Activated naive CD8-positive, alpha-beta T cell treated with anti-CD3 and anti-CD28 coated beads for 36 hours (primary cell): ENCODE measurements at regions not wholly inside any gene's neighbourhood (a gene's known extent, or its start where the extent isn't known, plus 50 kb on each side); places are given as distances from the start of the nearest gene placed in this dataset.

Experiments
- DNase-seq: peaks from one replicate; pipeline ENCODE4 v3.0.0; 2021
- H3K27ac Mint-ChIP-seq: one replicate; pipeline ENCODE4 v1.8.0; 2022; ENCODE audit warnings: mild to moderate bottlenecking, moderate library complexity, mixed read lengths
- H3K27me3 Mint-ChIP-seq: one replicate; pipeline ENCODE4 v1.8.0; 2022; ENCODE audit warnings: mild to moderate bottlenecking, mixed read lengths
- H3K36me3 Mint-ChIP-seq: one replicate; pipeline ENCODE4 v1.8.0; 2021; ENCODE audit warnings: mild to moderate bottlenecking, mixed read lengths
- H3K4me1 Mint-ChIP-seq: one replicate; pipeline ENCODE4 v1.8.0; 2021; ENCODE audit warnings: mixed read lengths
- H3K4me3 Mint-ChIP-seq: one replicate; pipeline ENCODE4 v1.8.0; 2022; ENCODE audit warnings: mild to moderate bottlenecking, moderate library complexity, mixed read lengths
- H3K9me3 Mint-ChIP-seq: one replicate; pipeline ENCODE4 v1.8.0; 2022; ENCODE audit warnings: mixed read lengths

DNA sequence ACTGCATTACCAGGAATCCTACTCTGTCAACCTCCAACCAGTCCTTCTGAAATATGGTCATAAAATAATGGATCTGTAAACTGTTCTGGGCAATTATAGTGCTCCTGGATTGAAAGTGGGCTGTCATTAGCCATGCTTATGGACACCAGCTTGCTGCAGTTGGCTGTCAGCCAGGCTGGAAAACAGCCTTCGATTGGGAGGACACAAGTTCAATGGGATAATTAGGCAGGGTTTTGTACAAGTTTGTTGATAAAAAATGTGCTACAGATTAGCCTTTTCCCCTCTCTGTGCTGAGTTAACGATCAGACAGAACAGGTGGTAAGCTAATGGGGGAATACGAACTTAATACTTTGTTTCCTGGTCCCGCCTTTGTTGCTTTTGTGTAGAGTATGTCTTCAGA lies 413.9 kb downstream of the DUSP10 start:
- Mint-ChIP-seq H3K27me3 (peaks cover 9% of the 10 kb centered on the region), H3K4me3 (no peak overlapping the region), H3K4me1 (no peaks in the 10 kb centered on the region), H3K27ac (no peak overlapping the region), H3K9me3 (peaks cover 10% of the 10 kb centered on the region), H3K36me3 (no peaks in the 10 kb centered on the region)
- DNase-seq: no peak

DNA sequence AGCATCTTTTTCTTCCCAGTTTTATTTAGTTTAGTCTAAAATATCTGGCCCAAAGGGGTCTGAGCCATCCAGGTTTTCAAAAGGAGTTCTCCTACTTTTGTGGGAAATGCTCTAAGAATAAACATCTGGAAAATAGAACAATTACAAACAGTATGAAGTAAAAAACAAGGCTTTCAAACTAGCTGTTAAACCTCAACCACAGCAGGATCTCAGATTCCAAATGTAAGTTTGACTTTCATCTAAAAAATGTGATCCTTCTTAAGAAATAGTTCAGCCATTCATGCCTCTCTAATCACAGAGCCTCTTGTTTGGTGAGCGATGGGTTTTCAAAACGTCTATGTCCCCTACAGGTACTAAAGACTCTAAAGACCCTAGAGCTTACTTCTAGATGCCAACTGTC lies 413.5 kb downstream of the DUSP10 start:
- Mint-ChIP-seq H3K27ac (no peak overlapping the region), H3K4me3 (no peak overlapping the region), H3K4me1 (no peaks in the 10 kb centered on the region), H3K27me3 (peaks cover 6% of the 10 kb centered on the region), H3K36me3 (no peaks in the 10 kb centered on the region), H3K9me3 (peaks cover 10% of the 10 kb centered on the region)
- DNase-seq: no peak

DNA sequence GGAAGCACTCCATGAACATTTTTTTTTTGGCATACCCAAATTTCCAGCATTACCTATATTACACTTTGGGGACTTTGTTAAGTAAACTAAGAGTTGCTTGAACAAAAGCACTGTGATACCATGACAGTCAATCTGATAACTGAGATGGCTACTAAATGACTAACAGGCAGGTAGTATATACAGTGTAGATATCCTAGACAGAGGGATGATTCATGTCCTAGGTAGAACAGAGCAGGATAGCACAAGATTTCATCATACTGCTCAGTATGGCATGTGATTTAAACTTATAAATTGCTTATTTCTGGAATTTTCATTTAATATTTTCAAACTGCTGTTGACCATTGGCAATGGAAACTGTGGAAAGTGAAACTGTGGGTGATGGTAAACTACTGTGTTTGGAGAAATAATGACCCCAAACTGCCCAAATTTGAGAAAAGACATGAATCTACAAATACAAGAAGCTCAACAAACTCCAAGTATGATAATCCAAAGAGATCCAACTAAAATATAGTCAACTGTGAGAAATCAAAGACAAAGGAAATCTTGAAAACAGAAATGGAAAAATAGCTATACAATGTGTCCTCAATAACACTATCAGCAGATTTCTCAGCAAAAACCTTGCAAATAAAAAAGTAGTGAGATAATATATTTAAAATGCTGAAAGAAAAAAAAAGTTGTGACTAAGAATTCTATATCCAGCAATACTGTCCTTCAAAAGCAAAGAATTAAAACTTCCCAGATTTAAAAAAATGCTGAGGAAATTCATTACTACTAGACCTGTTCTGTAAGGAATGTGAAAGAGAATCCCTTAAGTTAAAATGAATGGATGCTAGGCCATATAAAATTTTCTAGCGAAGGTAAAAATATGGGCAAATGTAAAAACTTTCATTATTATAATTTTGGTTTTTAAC lies 410.4 kb downstream of the DUSP10 start:
- no peaks in the 10 kb centered on the region for H3K36me3 Mint-ChIP-seq
- peaks cover 3% of the 10 kb centered on the region for H3K27me3 Mint-ChIP-seq
- H3K4me3 Mint-ChIP-seq: no peak overlapping the region
- DNase-seq: no peak
- no peaks in the 10 kb centered on the region for H3K4me1 Mint-ChIP-seq
- peaks cover 10% of the 10 kb centered on the region for H3K9me3 Mint-ChIP-seq
- no peak overlapping the region for H3K27ac Mint-ChIP-seq

DNA sequence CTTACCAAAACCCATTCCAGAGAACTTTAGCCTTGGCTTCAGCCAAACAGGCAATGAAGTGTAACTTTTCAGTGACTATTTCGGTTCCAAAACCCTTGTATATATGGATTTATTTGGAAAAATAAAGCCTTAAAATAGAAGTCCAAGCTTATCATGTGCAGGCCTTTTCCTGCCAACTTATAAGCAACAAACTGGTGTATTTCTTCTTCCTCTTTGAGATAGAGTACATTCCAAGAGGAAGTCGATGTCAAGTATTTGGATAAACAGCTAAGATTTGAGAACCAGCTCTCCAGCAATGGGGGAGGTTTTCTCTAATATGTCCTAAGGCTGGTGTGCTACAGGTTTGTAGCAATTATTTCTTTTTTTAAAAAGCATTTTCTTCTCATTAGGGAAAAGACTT lies 407.8 kb downstream of the DUSP10 start:
- Mint-ChIP-seq H3K27ac (no peak overlapping the region), H3K36me3 (no peaks in the 10 kb centered on the region), H3K4me1 (no peaks in the 10 kb centered on the region), H3K4me3 (no peak overlapping the region), H3K27me3 (peaks cover 6% of the 10 kb centered on the region), H3K9me3 (peaks cover 10% of the 10 kb centered on the region)
- DNase-seq: no peak

DNA sequence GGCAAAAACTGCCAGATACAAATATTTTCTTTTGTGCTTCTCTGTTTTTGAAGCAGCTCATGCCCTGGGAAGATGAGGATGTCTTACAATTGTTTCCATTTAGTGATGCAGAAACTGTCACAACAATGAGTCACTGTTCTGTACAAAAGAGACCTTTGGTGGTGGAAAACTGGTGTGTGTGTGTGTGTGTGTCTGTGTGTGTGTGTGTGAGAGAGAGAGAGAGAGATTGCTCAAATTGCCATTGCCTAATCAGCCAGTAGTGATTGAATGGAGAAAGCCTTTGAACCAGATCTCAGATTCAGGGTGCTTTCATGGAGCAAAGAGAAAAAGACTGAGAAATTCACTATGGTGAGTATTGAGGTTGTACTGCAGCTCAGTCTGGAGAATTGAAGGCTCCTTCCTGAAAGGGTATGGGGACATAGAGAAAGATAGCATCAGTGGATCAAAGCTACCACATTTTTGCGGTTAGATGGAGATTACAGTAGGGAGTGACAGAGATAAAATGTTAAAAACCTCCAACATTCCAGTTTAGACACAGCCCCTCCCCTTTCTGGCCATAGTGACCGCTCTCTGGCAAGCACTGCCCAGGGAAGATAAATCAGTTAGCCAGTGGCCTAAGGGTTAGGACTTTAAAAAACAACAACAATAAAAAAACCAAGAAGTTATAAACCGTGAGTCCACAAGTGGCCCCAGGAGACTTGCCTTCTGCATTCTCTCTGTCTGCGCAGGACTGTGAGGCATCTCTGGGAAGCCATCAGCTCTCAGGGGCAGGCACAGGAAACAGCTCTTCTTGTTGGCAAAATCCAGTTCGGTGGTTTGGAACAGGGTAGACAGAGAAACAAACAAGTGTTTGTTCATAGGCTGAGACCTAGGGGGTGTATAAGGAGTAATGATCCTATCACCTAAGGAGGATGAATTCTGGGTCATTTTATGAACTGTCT lies 406.5 kb downstream of the DUSP10 start:
- Mint-ChIP-seq H3K36me3 (no peaks in the 10 kb centered on the region), H3K4me1 (no peaks in the 10 kb centered on the region), H3K4me3 (no peak overlapping the region), H3K27ac (no peak overlapping the region), H3K27me3 (peaks cover 17% of the 10 kb centered on the region), H3K9me3 (peaks cover 10% of the 10 kb centered on the region)
- DNase-seq: no peak

DNA sequence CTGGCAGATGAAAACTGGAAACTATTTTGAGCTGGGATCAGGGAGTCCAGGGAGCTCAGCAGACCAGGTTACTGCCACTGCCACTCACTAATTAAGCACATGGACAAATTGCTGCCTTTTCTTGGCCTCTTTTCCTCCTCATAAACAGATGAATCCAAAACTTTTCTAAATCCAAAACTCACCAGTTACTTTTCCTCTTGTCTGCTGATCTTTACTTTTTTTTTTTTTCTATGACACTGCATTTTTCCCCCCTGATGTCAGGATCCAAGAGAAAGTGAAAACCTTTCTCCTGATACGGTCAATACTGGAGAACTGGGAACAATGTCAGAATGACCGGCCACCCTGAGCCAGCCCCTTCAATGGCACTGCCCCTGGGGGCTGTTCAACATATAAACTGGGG lies 405.8 kb downstream of the DUSP10 start:
- Mint-ChIP-seq H3K4me1 (no peaks in the 10 kb centered on the region), H3K27ac (no peak overlapping the region), H3K27me3 (peaks cover 18% of the 10 kb centered on the region), H3K36me3 (no peaks in the 10 kb centered on the region), H3K4me3 (no peak overlapping the region), H3K9me3 (peaks cover 7% of the 10 kb centered on the region)
- no peak for DNase-seq

DNA sequence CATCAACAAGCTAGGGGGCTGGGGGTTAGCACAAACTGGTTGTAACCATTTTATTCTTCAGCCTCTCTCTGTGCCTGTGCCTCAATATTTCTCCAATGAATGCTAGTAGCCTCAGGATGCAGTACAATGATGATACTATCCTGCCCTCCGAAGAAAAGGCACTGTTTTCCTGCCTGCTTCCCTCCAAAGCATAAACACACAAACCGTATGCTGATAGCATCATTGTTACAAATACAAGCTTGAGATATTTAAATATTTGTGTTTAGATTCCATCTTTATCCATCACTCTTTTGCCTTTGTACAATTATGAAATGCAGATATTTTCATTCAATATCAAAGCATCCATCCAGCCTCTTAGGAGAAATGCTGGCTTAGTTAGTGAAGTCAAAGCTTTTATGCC lies 404.8 kb downstream of the DUSP10 start:
- no peak for DNase-seq
- H3K27ac Mint-ChIP-seq: no peak overlapping the region
- peaks cover 23% of the 10 kb centered on the region for H3K27me3 Mint-ChIP-seq
- H3K36me3 Mint-ChIP-seq: no peaks in the 10 kb centered on the region
- no peak overlapping the region for H3K4me3 Mint-ChIP-seq
- H3K9me3 Mint-ChIP-seq: peaks cover 5% of the 10 kb centered on the region
- H3K4me1 Mint-ChIP-seq: no peaks in the 10 kb centered on the region

DNA sequence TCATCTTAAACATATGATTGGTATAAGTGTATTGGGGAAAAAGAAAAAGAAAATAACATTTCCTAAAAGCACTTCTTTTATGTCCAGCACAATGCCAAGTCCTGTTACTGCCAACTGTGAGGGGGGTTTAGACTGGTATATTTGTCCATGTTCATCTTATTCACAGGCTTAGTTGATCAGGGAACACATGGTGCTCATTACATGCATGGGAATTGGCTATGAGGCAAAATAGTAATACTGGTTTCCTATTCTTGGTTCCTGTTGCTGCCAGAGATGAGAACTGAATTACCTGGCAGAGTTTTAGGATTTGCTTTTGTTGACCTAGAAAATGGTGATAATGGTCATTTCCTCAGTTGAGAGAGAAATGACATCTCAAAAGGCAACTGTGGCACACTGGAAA lies 398.8 kb downstream of the DUSP10 start:
- Mint-ChIP-seq H3K36me3 (no peaks in the 10 kb centered on the region), H3K9me3 (no peaks in the 10 kb centered on the region), H3K27ac (no peak overlapping the region), H3K4me3 (no peak overlapping the region), H3K27me3 (peaks cover 29% of the 10 kb centered on the region), H3K4me1 (no peaks in the 10 kb centered on the region)
- no peak for DNase-seq

DNA sequence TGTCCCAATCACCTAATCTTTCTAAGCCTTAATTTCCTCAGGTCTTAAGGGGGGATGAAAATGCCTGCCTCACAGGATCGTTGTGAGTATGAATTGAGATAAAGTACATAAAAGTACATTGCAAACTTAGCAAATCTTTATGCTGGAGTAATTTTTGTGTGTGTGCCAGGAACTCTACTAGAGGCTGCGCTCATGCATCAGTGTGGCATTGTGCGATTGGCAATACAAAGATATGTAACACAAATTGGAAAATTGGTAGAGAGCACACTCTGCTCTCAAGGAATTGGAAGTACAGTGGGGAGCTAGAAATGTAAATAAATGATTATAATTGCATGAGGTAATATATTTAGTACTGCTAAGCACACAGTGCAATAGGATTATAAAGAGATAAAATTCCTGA lies 398.3 kb downstream of the DUSP10 start:
- H3K36me3 Mint-ChIP-seq: no peaks in the 10 kb centered on the region
- H3K27ac Mint-ChIP-seq: no peak overlapping the region
- no peaks in the 10 kb centered on the region for H3K9me3 Mint-ChIP-seq
- H3K4me1 Mint-ChIP-seq: no peaks in the 10 kb centered on the region
- no peak for DNase-seq
- no peak overlapping the region for H3K4me3 Mint-ChIP-seq
- peaks cover 29% of the 10 kb centered on the region for H3K27me3 Mint-ChIP-seq

DNA sequence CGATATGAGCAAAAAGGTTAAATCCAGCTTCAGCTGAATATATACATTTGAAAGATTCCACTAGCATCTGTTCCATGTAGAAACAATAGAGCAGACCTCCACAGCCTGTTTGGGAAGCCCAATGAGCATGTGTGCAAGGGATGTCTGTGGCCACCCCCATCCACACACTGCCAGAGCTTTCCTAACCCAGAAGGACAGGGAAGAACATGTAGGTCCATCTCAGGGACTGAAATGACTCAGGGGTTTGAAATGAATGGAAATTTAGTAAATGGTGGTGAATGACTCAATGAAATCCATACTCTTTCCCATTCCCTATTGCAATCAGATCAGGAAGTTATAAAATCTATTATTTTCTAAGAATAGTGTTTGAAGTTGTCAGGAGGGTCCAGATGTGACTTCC lies 397.2 kb downstream of the DUSP10 start:
- no peak for DNase-seq
- no peaks in the 10 kb centered on the region for H3K4me1 Mint-ChIP-seq
- H3K4me3 Mint-ChIP-seq: no peak overlapping the region
- no peaks in the 10 kb centered on the region for H3K9me3 Mint-ChIP-seq
- no peak overlapping the region for H3K27ac Mint-ChIP-seq
- no peaks in the 10 kb centered on the region for H3K36me3 Mint-ChIP-seq
- H3K27me3 Mint-ChIP-seq: peaks cover 22% of the 10 kb centered on the region

DNA sequence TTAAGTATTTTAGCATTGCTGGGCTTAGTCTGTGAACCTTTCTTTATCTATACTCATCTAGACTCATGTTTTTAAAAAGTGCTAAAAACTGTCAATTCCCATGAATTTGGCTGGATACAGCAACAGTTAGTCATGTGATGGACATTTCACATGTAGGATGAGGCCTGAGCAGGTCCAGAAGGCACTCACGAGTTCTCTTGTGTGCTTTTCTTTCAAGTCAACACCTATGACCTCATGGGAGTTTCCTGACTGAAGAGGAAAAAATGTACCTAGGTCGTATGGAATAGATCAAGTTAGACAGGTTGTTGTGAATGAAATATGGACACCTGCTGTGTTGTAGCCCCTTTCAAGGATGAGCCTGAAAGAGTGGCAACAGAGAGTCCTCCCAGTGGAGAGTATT lies 394.2 kb downstream of the DUSP10 start:
- H3K27me3 Mint-ChIP-seq: peaks cover 4% of the 10 kb centered on the region
- H3K9me3 Mint-ChIP-seq: no peaks in the 10 kb centered on the region
- H3K4me3 Mint-ChIP-seq: no peak overlapping the region
- H3K4me1 Mint-ChIP-seq: no peaks in the 10 kb centered on the region
- no peaks in the 10 kb centered on the region for H3K36me3 Mint-ChIP-seq
- no peak for DNase-seq
- no peak overlapping the region for H3K27ac Mint-ChIP-seq

DNA sequence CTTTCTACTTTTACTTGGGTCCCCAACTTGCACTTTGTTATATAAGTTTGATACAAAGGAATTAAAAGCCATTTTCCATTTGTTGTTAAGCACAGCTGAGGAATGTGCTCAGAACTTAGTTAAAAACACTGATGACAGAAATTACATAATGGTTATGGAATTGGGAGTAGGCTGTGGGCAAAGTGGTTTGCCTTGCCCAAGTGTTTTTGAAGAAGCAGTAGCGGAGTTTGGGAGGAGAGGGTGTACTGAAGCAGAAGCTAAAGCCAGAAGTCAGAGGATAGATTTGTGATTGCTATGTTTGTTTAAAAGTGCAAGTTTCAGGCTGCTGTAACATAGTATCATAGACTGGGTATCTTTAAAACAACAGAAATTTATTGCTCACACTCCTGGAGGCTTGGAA lies 391.8 kb downstream of the DUSP10 start:
- no peaks in the 10 kb centered on the region for H3K9me3 Mint-ChIP-seq
- DNase-seq: no peak
- no peak overlapping the region for H3K4me3 Mint-ChIP-seq
- H3K4me1 Mint-ChIP-seq: no peaks in the 10 kb centered on the region
- H3K27ac Mint-ChIP-seq: no peak overlapping the region
- no peaks in the 10 kb centered on the region for H3K27me3 Mint-ChIP-seq
- no peaks in the 10 kb centered on the region for H3K36me3 Mint-ChIP-seq

DNA sequence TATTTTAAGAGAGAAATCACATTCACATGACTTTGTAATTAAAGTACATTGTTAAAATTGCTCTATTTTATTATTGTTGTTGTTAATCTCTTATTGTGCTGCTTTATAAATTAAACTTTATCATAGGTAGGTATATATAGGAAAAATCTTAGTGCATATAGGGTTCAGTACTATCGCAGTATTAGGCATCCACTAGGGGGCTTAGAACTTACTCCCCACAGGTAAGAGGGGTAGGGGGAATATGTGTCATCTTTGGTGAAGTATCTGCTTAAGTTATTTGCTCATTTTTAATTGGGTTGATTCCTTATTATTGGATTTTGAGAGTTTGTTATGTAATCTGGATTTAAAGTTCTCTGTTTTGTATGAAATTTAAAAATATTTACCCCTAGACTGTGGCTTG lies 385.2 kb downstream of the DUSP10 start:
- Mint-ChIP-seq H3K27ac (no peak overlapping the region), H3K4me3 (no peak overlapping the region), H3K9me3 (no peaks in the 10 kb centered on the region), H3K27me3 (peaks cover 8% of the 10 kb centered on the region), H3K36me3 (no peaks in the 10 kb centered on the region), H3K4me1 (no peaks in the 10 kb centered on the region)
- no peak for DNase-seq

DNA sequence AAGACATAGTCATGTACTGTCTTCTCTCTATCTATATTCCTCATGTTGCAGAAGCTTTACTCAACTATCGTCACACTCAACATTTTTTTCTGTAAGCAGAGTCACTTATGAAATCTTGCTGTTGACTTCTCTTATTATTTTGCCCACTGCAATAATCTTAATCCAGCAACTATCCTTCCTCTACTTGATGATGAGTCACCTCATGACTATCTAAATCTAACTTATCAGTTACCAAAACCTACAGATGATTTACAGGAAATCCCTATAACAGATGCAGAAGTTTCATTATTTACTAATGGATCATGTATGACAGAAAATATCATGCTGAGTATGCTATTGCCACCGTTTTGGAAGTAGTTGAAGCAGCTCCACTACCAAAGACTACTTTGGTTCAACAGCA lies 378.9 kb downstream of the DUSP10 start:
- Mint-ChIP-seq H3K4me3 (no peak overlapping the region), H3K27me3 (peaks cover 19% of the 10 kb centered on the region), H3K9me3 (no peaks in the 10 kb centered on the region), H3K36me3 (no peaks in the 10 kb centered on the region), H3K27ac (no peak overlapping the region), H3K4me1 (no peaks in the 10 kb centered on the region)
- no peak for DNase-seq

DNA sequence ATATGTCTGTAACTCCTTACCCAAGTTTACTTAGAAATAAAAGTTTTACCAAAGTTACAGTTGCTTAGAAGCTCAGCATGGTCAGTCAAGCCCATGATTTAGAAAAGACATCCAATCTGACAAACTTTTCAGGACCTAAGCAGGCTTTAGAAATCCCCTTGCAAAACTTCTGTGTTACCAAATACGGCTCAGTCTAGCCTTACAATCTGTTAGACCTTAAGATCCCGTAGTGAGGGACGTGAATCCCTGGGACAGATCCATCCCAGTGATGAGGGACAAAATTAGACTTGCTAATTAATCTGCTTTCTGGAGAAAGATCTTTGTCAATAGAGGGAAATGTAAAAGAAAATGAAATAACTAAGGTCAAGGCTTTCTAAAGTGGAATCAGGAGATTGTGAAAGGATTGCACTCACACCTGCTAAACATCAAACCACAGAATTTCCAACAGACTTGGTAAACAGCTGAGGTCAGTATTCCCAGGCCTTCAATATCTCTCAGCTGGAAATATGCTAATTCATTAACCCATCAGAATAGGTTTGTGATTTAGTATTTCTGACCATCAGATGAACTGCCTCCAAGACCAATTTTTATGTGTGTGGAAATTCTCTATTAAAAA lies 375.3 kb downstream of the DUSP10 start:
- no peak overlapping the region for H3K4me3 Mint-ChIP-seq

More for the DNA sequence above, 375.3 kb downstream of the DUSP10 start:
- Mint-ChIP-seq H3K27ac (no peak overlapping the region), H3K36me3 (no peaks in the 10 kb centered on the region), H3K4me1 (no peaks in the 10 kb centered on the region), H3K27me3 (peaks cover 29% of the 10 kb centered on the region), H3K9me3 (no peaks in the 10 kb centered on the region)
- DNase-seq: no peak
